NCI-H1417 treated with DMSO at 0.1 percent for 48 hours (cell line): ENCODE measurements at regions not wholly inside any gene's neighbourhood (a gene's known extent, or its start where the extent isn't known, plus 50 kb on each side); places are given as distances from the start of the nearest gene placed in this dataset.

Experiments used
- DNase-seq: peaks from one replicate; lab custom pipeline; 2025; lab: John Stamatoyannopoulos, UW

GRCh38 chr1:39085174-39085573, 59.0 kb downstream of the NDUFS5 start:
- no peak for DNase-seq

- no peak for DNase-seq
Observed at GRCh38 chr1:39086386-39086785, 60.2 kb downstream of the NDUFS5 start.

- DNase-seq, result no peak
Observed at GRCh38 chr1:39086865-39087409, 60.8 kb downstream of the NDUFS5 start.

- DNase-seq, result no peak
Observed at GRCh38 chr1:39087435-39087834, 61.3 kb downstream of the NDUFS5 start.

GRCh38 chr1:39088658-39089057, 62.5 kb downstream of the NDUFS5 start:
- DNase-seq, result no peak

- DNase-seq, result no peak
Observed at GRCh38 chr1:39089931-39090521, 63.9 kb downstream of the NDUFS5 start.

GRCh38 chr1:39090757-39091380, 64.7 kb downstream of the NDUFS5 start:
- DNase-seq, result no peak

- DNase-seq, result no peak
Observed at GRCh38 chr1:39091845-39092645, 65.9 kb downstream of the NDUFS5 start.

- DNase-seq, result no peak
Observed at GRCh38 chr1:39094685-39095084, 68.5 kb downstream of the NDUFS5 start.

GRCh38 chr1:39098546-39099250, 72.5 kb downstream of the NDUFS5 start:
- DNase-seq, result peak; percentile 63

- DNase-seq, result peak; percentile 29
Observed at GRCh38 chr1:39102537-39103327, 76.6 kb downstream of the NDUFS5 start.

GRCh38 chr1:39103328-39104157, 77.4 kb downstream of the NDUFS5 start:
- DNase-seq, result no peak

GRCh38 chr1:39104158-39105060, 78.3 kb downstream of the NDUFS5 start:
- no peak for DNase-seq

- no peak for DNase-seq
Observed at GRCh38 chr1:39105061-39105840, 79.1 kb downstream of the NDUFS5 start.

- DNase-seq, result no peak
Observed at GRCh38 chr1:39105841-39106765, 80.0 kb downstream of the NDUFS5 start.

- no peak for DNase-seq
Observed at GRCh38 chr1:39106801-39107327, 80.7 kb downstream of the NDUFS5 start.
